ENCODE measurements at regions not wholly inside any gene's neighbourhood (a gene's known extent, or its start where the extent isn't known, plus 50 kb on each side); places are given as distances from the start of the nearest gene placed in this dataset.

DNA sequence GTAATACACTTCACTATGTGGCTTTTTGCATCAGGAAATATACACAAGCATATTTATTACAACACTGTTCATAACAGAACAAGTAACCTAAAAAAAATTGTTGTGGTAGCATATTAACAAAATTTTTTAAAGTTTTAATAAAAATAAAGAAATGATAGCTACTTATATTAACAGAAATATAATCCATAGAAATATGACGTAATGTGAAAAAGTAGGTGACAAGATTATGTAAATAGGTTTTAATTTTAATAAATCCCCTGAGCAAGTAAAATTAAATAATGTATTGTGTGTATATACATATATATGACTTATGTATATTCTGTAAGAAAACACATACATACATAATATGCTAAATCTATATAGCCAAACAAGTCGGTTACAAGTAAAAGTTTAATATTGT, 359.9 kb downstream of the SEC16B start:
- H3K4me3 ChIP-seq (ENCODE audit: low read depth, low read length), result no peak overlapping the region
- TF ChIP-seq, protein P1, sequence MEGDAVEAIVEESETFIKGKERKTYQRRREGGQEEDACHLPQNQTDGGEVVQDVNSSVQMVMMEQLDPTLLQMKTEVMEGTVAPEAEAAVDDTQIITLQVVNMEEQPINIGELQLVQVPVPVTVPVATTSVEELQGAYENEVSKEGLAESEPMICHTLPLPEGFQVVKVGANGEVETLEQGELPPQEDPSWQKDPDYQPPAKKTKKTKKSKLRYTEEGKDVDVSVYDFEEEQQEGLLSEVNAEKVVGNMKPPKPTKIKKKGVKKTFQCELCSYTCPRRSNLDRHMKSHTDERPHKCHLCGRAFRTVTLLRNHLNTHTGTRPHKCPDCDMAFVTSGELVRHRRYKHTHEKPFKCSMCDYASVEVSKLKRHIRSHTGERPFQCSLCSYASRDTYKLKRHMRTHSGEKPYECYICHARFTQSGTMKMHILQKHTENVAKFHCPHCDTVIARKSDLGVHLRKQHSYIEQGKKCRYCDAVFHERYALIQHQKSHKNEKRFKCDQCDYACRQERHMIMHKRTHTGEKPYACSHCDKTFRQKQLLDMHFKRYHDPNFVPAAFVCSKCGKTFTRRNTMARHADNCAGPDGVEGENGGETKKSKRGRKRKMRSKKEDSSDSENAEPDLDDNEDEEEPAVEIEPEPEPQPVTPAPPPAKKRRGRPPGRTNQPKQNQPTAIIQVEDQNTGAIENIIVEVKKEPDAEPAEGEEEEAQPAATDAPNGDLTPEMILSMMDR (IDR thresholded peaks at IDR 0.05; ENCODE audit: insufficient read depth, low read length, missing control alignments), result no peak
- ChIA-PET POLR2A (no interaction called here), CTCF (no interaction called here)
- no peak for DNase-seq (ENCODE audit: low read depth, low spot score)

DNA sequence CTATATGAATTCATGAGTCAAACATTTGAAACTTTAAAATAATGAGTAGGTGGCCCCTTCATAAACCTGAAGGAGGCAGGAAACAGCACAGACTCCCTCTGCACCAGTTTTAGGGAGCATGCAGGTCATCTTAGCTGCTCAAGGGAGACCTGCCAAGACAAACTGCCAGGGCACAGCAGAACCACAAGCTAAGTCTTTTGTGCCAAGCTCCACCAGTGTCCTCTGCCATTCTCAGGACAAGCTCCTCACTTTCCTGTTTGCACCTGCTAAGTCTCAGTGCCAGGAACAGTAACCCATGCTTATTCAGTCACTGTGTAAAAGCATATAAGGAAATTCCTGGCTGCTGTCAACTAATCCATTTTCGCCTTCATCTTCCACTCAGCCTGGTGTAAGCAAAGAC, 368.9 kb downstream of the SEC16B start:
- ChIA-PET POLR2A (no interaction called here), CTCF (no interaction called here)
- TF ChIP-seq, protein P1 (IDR thresholded peaks at IDR 0.05; ENCODE audit: insufficient read depth, low read length, missing control alignments), result no peak

DNA sequence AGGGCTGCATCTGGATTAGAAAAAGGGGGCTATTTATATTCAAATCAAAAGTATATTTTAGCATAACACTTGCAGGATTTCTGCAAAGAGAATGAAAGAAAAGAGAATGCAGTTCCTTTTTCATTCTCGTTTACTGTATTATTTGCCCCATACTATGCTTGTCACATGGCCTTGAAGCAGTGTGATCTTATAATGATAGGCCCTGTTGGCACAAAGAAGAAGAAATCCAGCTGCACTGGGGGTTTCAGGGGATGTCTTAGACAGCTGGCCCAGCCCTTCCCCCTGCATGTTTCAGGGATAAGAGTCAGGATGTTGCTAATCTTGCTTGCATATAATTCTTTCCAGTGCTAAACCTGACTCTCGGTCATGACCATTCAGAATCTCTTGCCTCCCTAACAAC, 369.5 kb downstream of the SEC16B start:
- DNase-seq (ENCODE audit: low read depth, low spot score), result no peak
- TF ChIP-seq, protein P1 (IDR thresholded peaks at IDR 0.05; ENCODE audit: insufficient read depth, low read length, missing control alignments), result no peak
- CTCF ChIA-PET, result no interaction called here
- H3K4me3 ChIP-seq (ENCODE audit: low read depth, low read length), result no peak overlapping the region
- POLR2A ChIA-PET, result no interaction called here

More for the DNA sequence above, 368.9 kb downstream of the SEC16B start:
- no peak for DNase-seq (ENCODE audit: low read depth, low spot score)
- H3K4me3 ChIP-seq (ENCODE audit: low read depth, low read length), result no peak overlapping the region

DNA sequence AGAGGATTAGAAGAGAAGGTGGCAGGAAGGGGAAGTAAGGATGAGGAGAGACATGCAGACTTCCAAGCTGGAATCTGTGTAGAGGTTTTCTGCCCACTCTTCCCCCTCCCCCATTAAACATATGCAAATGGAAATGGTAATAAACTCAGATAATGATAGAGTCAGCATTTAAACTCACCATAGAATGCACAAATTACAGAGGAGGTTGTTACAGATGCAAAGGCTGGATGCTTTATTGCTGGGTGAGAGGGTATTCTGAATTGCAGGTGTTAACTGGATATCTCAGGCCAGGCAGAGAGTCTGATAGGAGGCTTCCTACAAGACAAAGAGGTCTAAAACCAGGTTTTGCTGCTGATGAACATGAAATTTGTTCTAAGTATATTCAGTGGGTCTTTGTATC, 372.5 kb downstream of the SEC16B start:
- TF ChIP-seq, protein P1 (IDR thresholded peaks at IDR 0.05; ENCODE audit: insufficient read depth, low read length, missing control alignments), result no peak
- DNase-seq (ENCODE audit: low read depth, low spot score), result no peak
- CTCF ChIA-PET, result no interaction called here
- no peak overlapping the region for H3K4me3 ChIP-seq (ENCODE audit: low read depth, low read length)
- POLR2A ChIA-PET, result no interaction called here

DNA sequence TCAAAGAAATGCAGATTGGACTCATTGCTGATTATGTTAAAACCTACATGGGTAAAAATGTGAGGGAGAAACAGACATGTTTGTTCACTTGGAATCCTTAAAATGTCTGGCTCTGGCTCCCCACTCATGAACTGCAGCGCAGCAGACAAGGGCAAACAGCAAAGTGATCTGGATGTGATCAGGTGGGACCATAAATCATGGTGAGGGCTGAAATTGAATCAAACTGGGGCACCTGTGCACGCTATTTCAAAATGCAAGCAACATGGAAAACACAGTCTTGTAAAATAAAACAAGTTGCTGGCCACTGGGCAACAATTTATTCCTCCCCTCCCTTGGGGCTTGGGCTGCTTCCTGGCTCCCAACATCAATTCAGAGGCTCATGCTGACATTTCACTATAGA, 373.4 kb downstream of the SEC16B start:
- TF ChIP-seq, protein P1 (IDR thresholded peaks at IDR 0.05; ENCODE audit: insufficient read depth, low read length, missing control alignments), result no peak
- H3K4me3 ChIP-seq (ENCODE audit: low read depth, low read length), result no peak overlapping the region
- DNase-seq (ENCODE audit: low read depth, low spot score), result no peak
- ChIA-PET CTCF (no interaction called here), POLR2A (no interaction called here)

DNA sequence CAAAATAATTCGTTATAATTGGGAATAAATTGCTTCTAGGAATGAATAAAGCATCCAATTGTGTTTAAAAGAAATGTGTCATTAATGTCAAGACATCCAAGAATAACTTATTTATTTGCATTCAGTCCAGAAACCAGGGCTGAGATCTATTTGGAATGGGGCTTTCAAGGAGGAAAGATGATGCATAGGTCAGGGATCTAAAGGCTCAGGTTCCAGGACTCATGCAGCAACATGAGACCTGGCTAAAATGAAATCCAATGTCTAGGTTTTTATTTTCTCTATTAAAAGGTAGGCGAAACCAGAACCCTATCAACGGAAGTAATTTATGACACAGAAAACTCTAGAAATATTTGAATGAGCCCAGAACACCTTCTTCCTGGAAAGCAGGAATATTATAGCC, 376.8 kb downstream of the SEC16B start:
- DNase-seq (ENCODE audit: low read depth, low spot score), result no peak
- TF ChIP-seq, protein P1 (IDR thresholded peaks at IDR 0.05; ENCODE audit: insufficient read depth, low read length, missing control alignments), result no peak
- H3K4me3 ChIP-seq (ENCODE audit: low read depth, low read length), result no peak overlapping the region
- CTCF ChIA-PET, result no interaction called here
- POLR2A ChIA-PET, result no interaction called here
